Lower lobe of right lung (tissue), 2 donors: ENCODE measurements at regions not wholly inside any gene's neighbourhood (a gene's known extent, or its start where the extent isn't known, plus 50 kb on each side); places are given as distances from the start of the nearest gene placed in this dataset.

Experiments
- ATAC-seq, 2 donors: fragments of 200-7000 bp; cut with Tn5 transposase; one replicate each; pipeline ENCODE4 v1.9.1; 2020 to 2022; ENCODE audit warnings: mild to moderate bottlenecking in 2 of 2, moderate library complexity in 2 of 2
- DNase-seq: peaks from one replicate; pipeline ENCODE4 v3.0.0-alpha.2; 2020
- H3K27ac ChIP-seq: fragments of 200-600 bp; one replicate; pipeline ENCODE4 v1.8.0; 2022
- H3K27me3 ChIP-seq: fragments of 200-600 bp; one replicate; pipeline ENCODE4 v1.8.0; 2022; ENCODE audit warnings: low read depth
- H3K36me3 ChIP-seq: fragments of 200-600 bp; one replicate; pipeline ENCODE4 v1.8.0; 2022; ENCODE audit warnings: mild to moderate bottlenecking
- H3K4me1 ChIP-seq: fragments of 200-600 bp; one replicate; pipeline ENCODE4 v1.8.0; 2022
- H3K4me3 ChIP-seq: fragments of 200-600 bp; one replicate; pipeline ENCODE4 v1.8.0; 2022; ENCODE audit warnings: mild to moderate bottlenecking
- H3K9me3 ChIP-seq: fragments of 200-600 bp; one replicate; pipeline ENCODE4 v1.8.0; 2022
- intact Hi-C: fragments of 100-400 bp; cut with DNase I; formaldehyde crosslinking; loops from one replicate; pipeline ENCODE4 v1.11.0; 2022
- TF ChIP-seq, protein P1 (sequence below): fragments of 200-600 bp; IDR thresholded peaks from one replicate; pipeline ENCODE4 v1.8.0; 2022; ENCODE audit warnings: antibody characterized with exemption, mild to moderate bottlenecking
- donor health status: DM: no; HTN: yes; CAD: no; lungs with severe emphysema.

GRCh38 chr4:133585323-133585722, 436.2 kb downstream of the PCDH10 start:
- Histone ChIP-seq H3K9me3 (no peaks in the 10 kb centered on the region), H3K36me3 (no peaks in the 10 kb centered on the region), H3K27me3 (no peaks in the 10 kb centered on the region), H3K4me3 (no peak overlapping the region), H3K4me1 (no peaks in the 10 kb centered on the region), H3K27ac (no peak overlapping the region)
- intact Hi-C loops: no loop called here
- no peak for ATAC-seq
- no peak for DNase-seq
- TF ChIP-seq, protein P1, sequence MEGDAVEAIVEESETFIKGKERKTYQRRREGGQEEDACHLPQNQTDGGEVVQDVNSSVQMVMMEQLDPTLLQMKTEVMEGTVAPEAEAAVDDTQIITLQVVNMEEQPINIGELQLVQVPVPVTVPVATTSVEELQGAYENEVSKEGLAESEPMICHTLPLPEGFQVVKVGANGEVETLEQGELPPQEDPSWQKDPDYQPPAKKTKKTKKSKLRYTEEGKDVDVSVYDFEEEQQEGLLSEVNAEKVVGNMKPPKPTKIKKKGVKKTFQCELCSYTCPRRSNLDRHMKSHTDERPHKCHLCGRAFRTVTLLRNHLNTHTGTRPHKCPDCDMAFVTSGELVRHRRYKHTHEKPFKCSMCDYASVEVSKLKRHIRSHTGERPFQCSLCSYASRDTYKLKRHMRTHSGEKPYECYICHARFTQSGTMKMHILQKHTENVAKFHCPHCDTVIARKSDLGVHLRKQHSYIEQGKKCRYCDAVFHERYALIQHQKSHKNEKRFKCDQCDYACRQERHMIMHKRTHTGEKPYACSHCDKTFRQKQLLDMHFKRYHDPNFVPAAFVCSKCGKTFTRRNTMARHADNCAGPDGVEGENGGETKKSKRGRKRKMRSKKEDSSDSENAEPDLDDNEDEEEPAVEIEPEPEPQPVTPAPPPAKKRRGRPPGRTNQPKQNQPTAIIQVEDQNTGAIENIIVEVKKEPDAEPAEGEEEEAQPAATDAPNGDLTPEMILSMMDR: no peak

DNA sequence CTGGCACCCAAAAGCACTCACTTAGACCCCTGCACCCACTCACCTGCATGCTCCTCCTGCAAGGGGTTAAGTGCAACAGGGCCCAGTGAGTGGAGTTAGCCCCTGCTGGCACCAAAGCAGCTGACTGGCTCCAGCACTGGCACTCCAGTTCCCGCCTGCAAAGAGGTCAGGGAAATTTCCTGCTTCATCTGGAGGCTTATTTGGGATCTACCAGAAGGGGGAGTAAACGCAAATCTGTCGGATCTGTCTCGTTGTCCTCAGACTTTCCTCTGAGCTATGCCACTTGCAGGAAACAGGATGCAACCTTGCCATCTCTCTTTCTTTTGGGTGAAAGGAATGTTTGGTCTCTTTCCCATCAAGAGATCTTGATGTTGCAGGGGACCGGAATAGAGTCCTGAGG, 435.6 kb downstream of the PCDH10 start:
- intact Hi-C loops: no loop called here
- DNase-seq (no peak), ATAC-seq (no peak)
- Histone ChIP-seq H3K4me3 (no peak overlapping the region), H3K27ac (no peak overlapping the region), H3K36me3 (no peaks in the 10 kb centered on the region), H3K4me1 (no peaks in the 10 kb centered on the region), H3K27me3 (no peaks in the 10 kb centered on the region), H3K9me3 (no peaks in the 10 kb centered on the region)
- TF ChIP-seq, protein P1: no peak

DNA sequence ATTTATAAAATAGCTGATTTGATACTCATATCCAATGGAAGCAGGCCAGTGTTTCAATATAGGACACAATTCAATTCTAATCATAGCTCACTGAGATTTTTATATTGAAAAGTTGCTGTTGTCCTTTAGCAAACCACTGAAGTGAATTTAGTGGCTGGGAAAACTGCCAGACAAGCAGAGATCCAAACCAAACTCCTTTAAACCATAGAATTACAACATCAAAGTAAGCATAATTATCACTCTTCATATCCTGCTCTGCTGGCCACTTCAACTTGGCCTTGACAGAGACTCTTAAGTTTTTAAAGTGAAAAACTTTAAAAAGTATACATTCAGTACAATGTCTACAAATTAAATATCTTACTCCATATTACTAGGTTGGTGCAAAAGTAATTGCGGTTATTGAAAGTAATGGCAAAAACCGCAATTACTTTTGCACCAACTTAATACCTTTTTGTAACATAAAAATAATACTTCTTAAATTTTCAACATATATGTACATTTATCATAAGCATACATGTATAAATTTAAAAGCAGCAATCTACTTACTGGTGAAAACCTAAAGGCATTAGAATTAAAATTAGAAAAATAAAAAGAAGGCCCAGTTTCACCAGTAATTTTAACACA, 433.0 kb downstream of the PCDH10 start:
- no peak for ATAC-seq
- no peaks in the 10 kb centered on the region for H3K27me3 ChIP-seq
- H3K4me3 ChIP-seq: no peak overlapping the region
- no peaks in the 10 kb centered on the region for H3K4me1 ChIP-seq
- no peak overlapping the region for H3K27ac ChIP-seq
- no peaks in the 10 kb centered on the region for H3K9me3 ChIP-seq
- intact Hi-C loops: no loop called here
- TF ChIP-seq, protein P1: no peak
- DNase-seq: no peak
- H3K36me3 ChIP-seq: no peaks in the 10 kb centered on the region

DNA sequence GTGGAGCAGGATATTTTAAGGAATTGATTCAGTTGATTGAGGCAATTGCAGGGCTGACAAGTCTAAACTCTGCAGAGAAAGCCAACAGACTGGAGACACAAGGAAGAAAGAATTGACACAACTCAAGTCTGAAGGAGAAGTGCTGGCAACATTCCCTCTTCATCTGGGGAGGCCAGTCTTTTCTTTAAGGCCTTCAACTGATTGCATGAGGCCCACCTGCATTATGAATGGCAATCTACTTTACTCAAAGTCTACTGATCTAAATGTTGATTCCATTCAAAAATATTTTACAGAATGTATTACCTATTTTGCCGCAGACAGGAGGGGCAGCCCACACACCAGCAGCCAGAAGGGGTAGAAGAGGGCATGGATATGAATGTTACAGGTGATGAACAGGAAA, 425.2 kb downstream of the PCDH10 start:
- TF ChIP-seq, protein P1: no peak
- Histone ChIP-seq H3K4me1 (no peaks in the 10 kb centered on the region), H3K4me3 (no peak overlapping the region), H3K36me3 (no peaks in the 10 kb centered on the region), H3K27me3 (no peaks in the 10 kb centered on the region), H3K27ac (no peak overlapping the region), H3K9me3 (no peaks in the 10 kb centered on the region)
- ATAC-seq: no peak
- no peak for DNase-seq
- intact Hi-C loops: no loop called here

DNA sequence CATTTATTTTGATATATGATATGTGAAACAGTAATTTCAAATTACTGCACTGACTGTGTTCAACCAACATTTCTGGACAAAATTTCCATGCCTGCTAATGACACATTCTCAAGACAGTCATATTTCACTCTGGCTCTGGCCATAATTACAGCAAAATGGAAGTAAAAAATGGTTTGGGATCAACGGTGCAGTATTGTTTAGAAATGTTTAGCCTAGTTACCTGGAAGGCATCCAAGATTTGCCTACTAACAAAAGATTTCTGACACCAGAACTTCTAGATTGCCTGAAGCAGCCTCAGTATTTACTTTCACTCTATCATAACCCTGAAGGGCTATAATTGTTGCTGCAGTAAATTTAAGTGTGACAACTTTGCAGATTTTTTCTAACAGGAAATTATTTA, 416.3 kb downstream of the PCDH10 start:
- no peaks in the 10 kb centered on the region for H3K4me1 ChIP-seq
- DNase-seq: no peak
- no peaks in the 10 kb centered on the region for H3K36me3 ChIP-seq
- no peak overlapping the region for H3K27ac ChIP-seq
- TF ChIP-seq, protein P1: no peak
- no peaks in the 10 kb centered on the region for H3K9me3 ChIP-seq
- H3K27me3 ChIP-seq: no peaks in the 10 kb centered on the region
- ATAC-seq: no peak
- intact Hi-C loops: no loop called here
- no peak overlapping the region for H3K4me3 ChIP-seq
